Liver (tissue), 3 donors: ENCODE measurements at regions not wholly inside any gene's neighbourhood (a gene's known extent, or its start where the extent isn't known, plus 50 kb on each side); places are given as distances from the start of the nearest gene placed in this dataset.

Experiments used
- GABPA ChIP-seq, 2 donors: IDR thresholded peaks in 1 of 2; conservative IDR thresholded peaks in 1 of 2; 2 replicates each; pipeline ENCODE4 v1.6.1; 2016; ENCODE audit warnings: antibody characterized with exemption in 2 of 2, mild to moderate bottlenecking in 1 of 2, moderate library complexity in 1 of 2
- RXRA ChIP-seq, 2 donors: IDR thresholded peaks; 2 replicates each; pipeline ENCODE4 v1.6.1; 2017 to 2018; ENCODE audit warnings: antibody characterized with exemption in 2 of 2, mild to moderate bottlenecking in 1 of 2
- TF ChIP-seq, protein P1 (sequence below): IDR thresholded peaks from 2 replicates; pipeline ENCODE4 v1.6.1; 2016; ENCODE audit warnings: antibody characterized with exemption
- TF ChIP-seq, protein P2 (sequence below): fragments of 150-350 bp; IDR thresholded peaks from 2 replicates; pipeline ENCODE4 v1.5.1; 2017; ENCODE audit warnings: improper control_type of control experiment, low read depth, low read length; ENCODE audit not compliant: missing input control
- TF ChIP-seq, protein P3 (sequence below): IDR thresholded peaks from 2 replicates; pipeline ENCODE4 v1.6.1; 2016; ENCODE audit warnings: antibody characterized with exemption
- TF ChIP-seq, protein P4 (sequence below): IDR thresholded peaks from 2 replicates; pipeline ENCODE4 v1.6.1; 2016; ENCODE audit warnings: antibody characterized with exemption, mild to moderate bottlenecking
- donor health status: healthy.
- donor health status: healthy.

DNA sequence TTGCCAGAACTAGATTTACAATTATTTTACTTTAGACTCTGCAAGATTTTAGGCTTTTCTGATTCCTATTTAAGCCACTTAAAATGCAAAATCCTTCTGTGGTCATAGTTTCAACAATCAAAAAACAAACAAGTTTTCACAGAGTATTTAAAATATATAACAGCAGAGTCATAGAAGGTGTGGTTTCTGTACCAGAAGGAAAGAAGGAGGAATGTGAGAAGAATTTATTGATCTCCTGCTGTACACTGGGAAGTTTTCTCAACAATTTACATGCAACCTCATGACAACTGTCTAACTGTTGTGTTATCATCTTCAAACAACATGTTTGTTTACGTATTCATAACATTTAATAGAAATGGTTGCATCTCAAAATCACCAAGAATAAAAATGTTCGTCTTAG is 102.3 kb upstream of the CEP126 start:
- TF ChIP-seq, protein P1, sequence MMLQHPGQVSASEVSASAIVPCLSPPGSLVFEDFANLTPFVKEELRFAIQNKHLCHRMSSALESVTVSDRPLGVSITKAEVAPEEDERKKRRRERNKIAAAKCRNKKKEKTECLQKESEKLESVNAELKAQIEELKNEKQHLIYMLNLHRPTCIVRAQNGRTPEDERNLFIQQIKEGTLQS = no peak
- TF ChIP-seq, protein P2, sequence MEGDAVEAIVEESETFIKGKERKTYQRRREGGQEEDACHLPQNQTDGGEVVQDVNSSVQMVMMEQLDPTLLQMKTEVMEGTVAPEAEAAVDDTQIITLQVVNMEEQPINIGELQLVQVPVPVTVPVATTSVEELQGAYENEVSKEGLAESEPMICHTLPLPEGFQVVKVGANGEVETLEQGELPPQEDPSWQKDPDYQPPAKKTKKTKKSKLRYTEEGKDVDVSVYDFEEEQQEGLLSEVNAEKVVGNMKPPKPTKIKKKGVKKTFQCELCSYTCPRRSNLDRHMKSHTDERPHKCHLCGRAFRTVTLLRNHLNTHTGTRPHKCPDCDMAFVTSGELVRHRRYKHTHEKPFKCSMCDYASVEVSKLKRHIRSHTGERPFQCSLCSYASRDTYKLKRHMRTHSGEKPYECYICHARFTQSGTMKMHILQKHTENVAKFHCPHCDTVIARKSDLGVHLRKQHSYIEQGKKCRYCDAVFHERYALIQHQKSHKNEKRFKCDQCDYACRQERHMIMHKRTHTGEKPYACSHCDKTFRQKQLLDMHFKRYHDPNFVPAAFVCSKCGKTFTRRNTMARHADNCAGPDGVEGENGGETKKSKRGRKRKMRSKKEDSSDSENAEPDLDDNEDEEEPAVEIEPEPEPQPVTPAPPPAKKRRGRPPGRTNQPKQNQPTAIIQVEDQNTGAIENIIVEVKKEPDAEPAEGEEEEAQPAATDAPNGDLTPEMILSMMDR = no peak
- TF ChIP-seq, protein P3, sequence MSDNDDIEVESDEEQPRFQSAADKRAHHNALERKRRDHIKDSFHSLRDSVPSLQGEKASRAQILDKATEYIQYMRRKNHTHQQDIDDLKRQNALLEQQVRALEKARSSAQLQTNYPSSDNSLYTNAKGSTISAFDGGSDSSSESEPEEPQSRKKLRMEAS = no peak
- TF ChIP-seq GABPA (IDR thresholded peaks at IDR 0.05 in 1 of 2, conservative IDR thresholded peaks at IDR 0.05 in 1 of 2) (no peak), RXRA (IDR thresholded peaks at IDR 0.05) (no peak)
- TF ChIP-seq, protein P4, sequence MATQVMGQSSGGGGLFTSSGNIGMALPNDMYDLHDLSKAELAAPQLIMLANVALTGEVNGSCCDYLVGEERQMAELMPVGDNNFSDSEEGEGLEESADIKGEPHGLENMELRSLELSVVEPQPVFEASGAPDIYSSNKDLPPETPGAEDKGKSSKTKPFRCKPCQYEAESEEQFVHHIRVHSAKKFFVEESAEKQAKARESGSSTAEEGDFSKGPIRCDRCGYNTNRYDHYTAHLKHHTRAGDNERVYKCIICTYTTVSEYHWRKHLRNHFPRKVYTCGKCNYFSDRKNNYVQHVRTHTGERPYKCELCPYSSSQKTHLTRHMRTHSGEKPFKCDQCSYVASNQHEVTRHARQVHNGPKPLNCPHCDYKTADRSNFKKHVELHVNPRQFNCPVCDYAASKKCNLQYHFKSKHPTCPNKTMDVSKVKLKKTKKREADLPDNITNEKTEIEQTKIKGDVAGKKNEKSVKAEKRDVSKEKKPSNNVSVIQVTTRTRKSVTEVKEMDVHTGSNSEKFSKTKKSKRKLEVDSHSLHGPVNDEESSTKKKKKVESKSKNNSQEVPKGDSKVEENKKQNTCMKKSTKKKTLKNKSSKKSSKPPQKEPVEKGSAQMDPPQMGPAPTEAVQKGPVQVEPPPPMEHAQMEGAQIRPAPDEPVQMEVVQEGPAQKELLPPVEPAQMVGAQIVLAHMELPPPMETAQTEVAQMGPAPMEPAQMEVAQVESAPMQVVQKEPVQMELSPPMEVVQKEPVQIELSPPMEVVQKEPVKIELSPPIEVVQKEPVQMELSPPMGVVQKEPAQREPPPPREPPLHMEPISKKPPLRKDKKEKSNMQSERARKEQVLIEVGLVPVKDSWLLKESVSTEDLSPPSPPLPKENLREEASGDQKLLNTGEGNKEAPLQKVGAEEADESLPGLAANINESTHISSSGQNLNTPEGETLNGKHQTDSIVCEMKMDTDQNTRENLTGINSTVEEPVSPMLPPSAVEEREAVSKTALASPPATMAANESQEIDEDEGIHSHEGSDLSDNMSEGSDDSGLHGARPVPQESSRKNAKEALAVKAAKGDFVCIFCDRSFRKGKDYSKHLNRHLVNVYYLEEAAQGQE = no peak
